ENCODE measurements at regions not wholly inside any gene's neighbourhood (a gene's known extent, or its start where the extent isn't known, plus 50 kb on each side); places are given as distances from the start of the nearest gene placed in this dataset.

DNA sequence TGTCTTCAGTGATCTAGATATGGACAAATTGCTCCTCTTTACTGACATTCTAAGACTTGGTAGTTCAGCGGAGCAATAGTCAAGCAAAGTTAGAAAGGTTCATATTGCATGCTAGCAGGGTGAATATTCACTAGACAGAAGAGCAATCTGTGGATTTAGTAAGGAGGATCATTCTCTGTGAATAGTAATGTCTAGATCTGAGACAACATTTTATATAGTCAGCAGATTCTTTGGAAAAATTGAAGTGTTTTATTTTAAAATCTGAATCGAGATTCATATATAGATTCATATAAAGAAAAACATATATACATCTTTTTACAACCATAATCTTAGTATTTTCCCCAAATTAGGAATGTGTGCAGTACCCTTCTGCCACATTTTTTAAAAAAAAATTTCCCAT, 274.5 kb upstream of the BRINP3 start:
- H3K27me3 ChIP-seq (ENCODE audit: low read depth) = no peaks in the 10 kb centered on the region
- no peaks in the 10 kb centered on the region for H3K4me1 ChIP-seq
- no peak for DNase-seq
- H3K27ac ChIP-seq (replicated peaks) = no peak overlapping the region
- no peak overlapping the region for H3K4me3 ChIP-seq
- no peaks in the 10 kb centered on the region for H3K9me3 ChIP-seq (replicated peaks)
- intact Hi-C loops (cut with micrococcal nuclease) = no loop called here
- TF ChIP-seq, protein P1, sequence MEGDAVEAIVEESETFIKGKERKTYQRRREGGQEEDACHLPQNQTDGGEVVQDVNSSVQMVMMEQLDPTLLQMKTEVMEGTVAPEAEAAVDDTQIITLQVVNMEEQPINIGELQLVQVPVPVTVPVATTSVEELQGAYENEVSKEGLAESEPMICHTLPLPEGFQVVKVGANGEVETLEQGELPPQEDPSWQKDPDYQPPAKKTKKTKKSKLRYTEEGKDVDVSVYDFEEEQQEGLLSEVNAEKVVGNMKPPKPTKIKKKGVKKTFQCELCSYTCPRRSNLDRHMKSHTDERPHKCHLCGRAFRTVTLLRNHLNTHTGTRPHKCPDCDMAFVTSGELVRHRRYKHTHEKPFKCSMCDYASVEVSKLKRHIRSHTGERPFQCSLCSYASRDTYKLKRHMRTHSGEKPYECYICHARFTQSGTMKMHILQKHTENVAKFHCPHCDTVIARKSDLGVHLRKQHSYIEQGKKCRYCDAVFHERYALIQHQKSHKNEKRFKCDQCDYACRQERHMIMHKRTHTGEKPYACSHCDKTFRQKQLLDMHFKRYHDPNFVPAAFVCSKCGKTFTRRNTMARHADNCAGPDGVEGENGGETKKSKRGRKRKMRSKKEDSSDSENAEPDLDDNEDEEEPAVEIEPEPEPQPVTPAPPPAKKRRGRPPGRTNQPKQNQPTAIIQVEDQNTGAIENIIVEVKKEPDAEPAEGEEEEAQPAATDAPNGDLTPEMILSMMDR (IDR thresholded peaks at IDR 0.05; ENCODE audit: borderline replicate concordance) = no peak
- no peaks in the 10 kb centered on the region for H3K36me3 ChIP-seq

DNA sequence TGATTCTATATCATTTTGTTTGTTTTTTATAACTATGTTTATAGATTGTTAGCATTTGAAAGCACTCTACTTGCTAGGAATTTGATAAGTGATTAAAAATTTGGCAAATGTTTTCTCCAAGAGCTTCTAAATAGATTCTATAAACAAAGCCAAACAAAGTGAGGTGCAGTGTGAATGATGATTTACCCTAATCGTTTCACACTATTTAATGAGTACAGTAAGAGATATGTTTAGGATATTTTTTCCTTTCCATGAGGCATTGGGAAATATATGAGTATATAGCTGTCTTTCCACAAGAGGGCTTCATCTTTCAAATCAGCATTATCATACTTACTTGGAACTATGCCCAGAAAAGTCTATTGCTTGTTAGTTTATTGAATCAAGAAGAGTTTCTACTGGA, 277.0 kb upstream of the BRINP3 start:
- H3K27me3 ChIP-seq (ENCODE audit: low read depth) = no peaks in the 10 kb centered on the region
- no peak overlapping the region for H3K4me3 ChIP-seq
- TF ChIP-seq, protein P1 (IDR thresholded peaks at IDR 0.05; ENCODE audit: borderline replicate concordance) = no peak
- H3K36me3 ChIP-seq = no peaks in the 10 kb centered on the region
- intact Hi-C loops (cut with micrococcal nuclease) = no loop called here
- no peaks in the 10 kb centered on the region for H3K4me1 ChIP-seq
- H3K27ac ChIP-seq (replicated peaks) = no peak overlapping the region
- DNase-seq = no peak
- no peaks in the 10 kb centered on the region for H3K9me3 ChIP-seq (replicated peaks)

DNA sequence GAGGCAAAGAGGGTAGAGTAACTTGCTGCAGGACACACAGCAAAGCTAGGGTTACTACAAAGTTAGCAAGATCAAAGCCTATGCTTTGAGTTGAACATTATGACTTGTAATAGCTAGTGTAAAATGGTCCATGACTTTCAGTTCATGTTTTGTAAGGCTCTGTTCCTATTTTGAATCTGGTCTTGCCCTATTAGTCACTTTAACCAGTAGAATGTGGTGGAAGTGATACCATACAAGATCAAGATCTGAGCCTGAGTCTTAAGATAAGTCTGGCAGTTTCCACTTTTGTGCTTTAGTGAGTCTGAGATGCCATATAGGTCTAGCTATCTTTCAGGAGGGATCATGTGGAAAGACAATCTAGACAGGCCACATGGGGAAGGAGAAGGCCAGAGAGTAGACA, 282.1 kb upstream of the BRINP3 start:
- no peak overlapping the region for H3K27ac ChIP-seq (replicated peaks)
- no peaks in the 10 kb centered on the region for H3K36me3 ChIP-seq
- TF ChIP-seq, protein P1 (IDR thresholded peaks at IDR 0.05; ENCODE audit: borderline replicate concordance) = no peak
- intact Hi-C loops (cut with micrococcal nuclease) = no loop called here
- no peaks in the 10 kb centered on the region for H3K27me3 ChIP-seq (ENCODE audit: low read depth)
- H3K9me3 ChIP-seq (replicated peaks) = no peaks in the 10 kb centered on the region
- DNase-seq = no peak
- H3K4me1 ChIP-seq = no peaks in the 10 kb centered on the region
- H3K4me3 ChIP-seq = no peak overlapping the region

DNA sequence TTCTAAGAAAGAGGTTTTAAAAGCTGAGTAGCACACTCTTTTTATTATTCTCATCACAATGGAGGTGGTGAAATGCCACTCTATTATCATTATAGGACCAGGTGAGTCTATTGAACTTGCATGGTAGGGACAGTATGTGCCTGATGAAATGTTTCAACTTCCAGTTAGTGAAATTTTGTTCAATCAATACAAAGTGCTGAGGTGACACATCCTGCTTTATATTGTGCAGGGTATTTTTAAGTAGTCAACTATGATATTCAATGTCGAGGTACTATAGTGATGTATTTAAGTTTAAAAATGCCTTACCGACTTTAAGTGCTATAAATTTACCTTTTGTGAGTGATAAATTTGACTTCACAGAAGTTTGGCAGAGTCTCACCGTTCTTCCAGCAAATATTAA, 284.7 kb upstream of the BRINP3 start:
- H3K27ac ChIP-seq (replicated peaks) = no peak overlapping the region
- H3K27me3 ChIP-seq (ENCODE audit: low read depth) = no peaks in the 10 kb centered on the region
- DNase-seq = no peak
- H3K4me1 ChIP-seq = no peaks in the 10 kb centered on the region
- TF ChIP-seq, protein P1 (IDR thresholded peaks at IDR 0.05; ENCODE audit: borderline replicate concordance) = no peak
- intact Hi-C loops (cut with micrococcal nuclease) = no loop called here
- H3K9me3 ChIP-seq (replicated peaks) = no peaks in the 10 kb centered on the region
- no peaks in the 10 kb centered on the region for H3K36me3 ChIP-seq
- H3K4me3 ChIP-seq = no peak overlapping the region

DNA sequence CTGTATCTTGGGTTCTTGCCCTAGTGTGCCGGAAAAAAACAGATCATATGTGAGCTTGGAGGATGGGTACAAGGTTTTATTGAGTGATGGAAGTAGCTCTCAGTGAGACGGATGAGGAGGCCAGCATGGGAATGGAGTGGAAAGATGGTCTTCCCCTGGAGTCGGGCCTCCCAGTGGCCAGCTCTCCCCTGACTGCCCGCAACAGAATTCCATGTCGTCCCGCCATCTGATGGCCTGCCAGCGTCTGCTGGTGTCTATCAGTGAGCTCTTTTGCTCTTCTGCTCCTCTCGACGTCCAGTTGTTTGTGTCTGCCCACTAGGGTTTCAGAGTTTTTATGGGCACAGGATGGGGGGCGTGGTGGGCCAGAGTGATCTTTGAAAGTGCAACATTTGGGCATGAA, 315.2 kb upstream of the BRINP3 start:
- Histone ChIP-seq H3K4me1 (no peaks in the 10 kb centered on the region), H3K36me3 (no peaks in the 10 kb centered on the region), H3K27ac (replicated peaks) (no peak overlapping the region), H3K4me3 (no peak overlapping the region), H3K9me3 (replicated peaks) (peaks cover 3% of the 10 kb centered on the region), H3K27me3 (ENCODE audit: low read depth) (no peaks in the 10 kb centered on the region)
- no peak for DNase-seq
- intact Hi-C loops (cut with micrococcal nuclease) = no loop called here
- TF ChIP-seq, protein P1 (IDR thresholded peaks at IDR 0.05; ENCODE audit: borderline replicate concordance) = no peak

DNA sequence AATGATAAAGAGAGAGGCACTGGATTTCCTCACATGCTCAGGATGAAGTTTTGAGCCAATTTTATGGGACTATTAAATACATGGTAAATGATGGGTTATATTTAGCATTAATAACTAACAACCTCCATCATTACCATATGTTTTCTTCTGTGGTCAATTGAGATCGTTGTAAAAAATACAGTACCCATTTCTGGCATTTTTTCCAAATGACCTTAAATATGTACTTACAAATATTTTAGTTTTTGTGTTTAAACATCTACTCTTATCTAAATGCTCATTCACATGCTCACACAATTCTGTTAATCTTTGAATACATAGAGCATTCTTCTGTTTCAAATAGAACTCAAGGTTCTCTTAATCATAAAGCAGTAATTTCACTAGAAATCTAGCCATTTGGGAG, 330.0 kb upstream of the BRINP3 start:
- intact Hi-C loops (cut with micrococcal nuclease) = no loop called here
- no peak overlapping the region for H3K4me3 ChIP-seq
- no peak overlapping the region for H3K27ac ChIP-seq (replicated peaks)
- peaks cover 4% of the 10 kb centered on the region for H3K9me3 ChIP-seq (replicated peaks)
- DNase-seq = no peak
- TF ChIP-seq, protein P1 (IDR thresholded peaks at IDR 0.05; ENCODE audit: borderline replicate concordance) = no peak
- no peaks in the 10 kb centered on the region for H3K36me3 ChIP-seq
- H3K4me1 ChIP-seq = no peaks in the 10 kb centered on the region
- H3K27me3 ChIP-seq (ENCODE audit: low read depth) = no peaks in the 10 kb centered on the region

Data from left ventricle myocardium inferior (tissue), 1 donor.